ENCODE measurements at regions not wholly inside any gene's neighbourhood (a gene's known extent, or its start where the extent isn't known, plus 50 kb on each side); places are given as distances from the start of the nearest gene placed in this dataset.

DNA sequence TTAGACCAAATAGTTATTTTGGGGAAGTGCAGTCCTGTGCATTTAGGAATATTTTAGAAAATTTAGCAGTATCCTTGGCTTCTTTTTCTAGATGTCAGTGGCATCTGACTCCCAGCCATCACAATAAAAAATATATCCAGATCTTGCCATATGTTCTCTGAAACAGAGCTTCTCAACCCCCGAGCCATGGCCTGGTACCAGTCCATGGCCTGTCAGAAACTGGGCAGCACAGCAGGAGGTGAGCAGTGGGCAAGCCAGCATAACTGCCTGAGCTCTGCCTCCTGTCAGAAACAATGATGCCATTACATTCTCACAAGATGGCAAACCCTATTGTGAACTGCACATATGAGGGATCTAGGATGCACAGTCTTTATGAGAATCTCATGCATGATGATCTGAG is 480.0 kb downstream of the LRRIQ3 start (continued):
- TF ChIP-seq, protein P1, sequence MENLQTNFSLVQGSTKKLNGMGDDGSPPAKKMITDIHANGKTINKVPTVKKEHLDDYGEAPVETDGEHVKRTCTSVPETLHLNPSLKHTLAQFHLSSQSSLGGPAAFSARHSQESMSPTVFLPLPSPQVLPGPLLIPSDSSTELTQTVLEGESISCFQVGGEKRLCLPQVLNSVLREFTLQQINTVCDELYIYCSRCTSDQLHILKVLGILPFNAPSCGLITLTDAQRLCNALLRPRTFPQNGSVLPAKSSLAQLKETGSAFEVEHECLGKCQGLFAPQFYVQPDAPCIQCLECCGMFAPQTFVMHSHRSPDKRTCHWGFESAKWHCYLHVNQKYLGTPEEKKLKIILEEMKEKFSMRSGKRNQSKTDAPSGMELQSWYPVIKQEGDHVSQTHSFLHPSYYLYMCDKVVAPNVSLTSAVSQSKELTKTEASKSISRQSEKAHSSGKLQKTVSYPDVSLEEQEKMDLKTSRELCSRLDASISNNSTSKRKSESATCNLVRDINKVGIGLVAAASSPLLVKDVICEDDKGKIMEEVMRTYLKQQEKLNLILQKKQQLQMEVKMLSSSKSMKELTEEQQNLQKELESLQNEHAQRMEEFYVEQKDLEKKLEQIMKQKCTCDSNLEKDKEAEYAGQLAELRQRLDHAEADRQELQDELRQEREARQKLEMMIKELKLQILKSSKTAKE (IDR thresholded peaks at IDR 0.05; ENCODE audit: low read depth, poor library complexity, severe bottlenecking): no peak

DNA sequence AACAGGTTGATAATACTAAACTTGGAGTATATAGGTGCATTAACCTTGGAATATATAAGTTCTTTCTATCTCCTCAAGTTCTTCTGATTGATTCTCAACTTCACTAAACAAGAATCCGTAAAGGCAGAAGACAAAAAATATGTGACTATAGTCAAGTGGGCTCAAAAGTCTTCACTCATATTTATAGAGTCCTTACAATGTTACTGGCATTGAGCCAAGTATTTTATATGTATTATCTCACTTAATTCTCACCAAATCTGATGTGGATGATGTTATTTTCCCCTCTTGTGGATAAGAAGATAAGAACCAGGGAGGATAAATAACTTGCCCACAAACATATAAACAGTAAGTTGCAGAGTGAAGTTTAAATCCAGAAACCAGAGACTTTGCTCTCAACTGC is 486.9 kb downstream of the LRRIQ3 start:
- Histone ChIP-seq H3K4me1 (ENCODE audit: control insufficient read depth, insufficient read depth, low read length) (no peaks in the 10 kb centered on the region), H3K4me2 (ENCODE audit: control insufficient read depth, insufficient read depth) (no peak overlapping the region), H2AFZ (ENCODE audit: control insufficient read depth, low read depth, low read length) (no peak overlapping the region), H3K9ac (ENCODE audit: control insufficient read depth, insufficient read depth, low read length) (no peak overlapping the region), H3K27ac (ENCODE audit: control insufficient read depth, insufficient read depth) (no peak overlapping the region), H3K4me3 (no peak overlapping the region), H3K9me3 (replicated peaks; ENCODE audit: control insufficient read depth, insufficient read depth, low read length) (no peaks in the 10 kb centered on the region), H3K79me2 (ENCODE audit: control insufficient read depth, insufficient read depth, low read length) (no peaks in the 10 kb centered on the region), H3K27me3 (replicated peaks in 1 of 2; ENCODE audit: control insufficient read depth in 2 of 2, insufficient read depth in 2 of 2, low read length in 1 of 2) (no peaks in the 10 kb centered on the region), H4K20me1 (ENCODE audit: control insufficient read depth, insufficient read depth) (no peaks in the 10 kb centered on the region), H3K36me3 (ENCODE audit: control insufficient read depth in 2 of 2, insufficient read depth in 2 of 2, low read length in 1 of 2) (no peaks in the 10 kb centered on the region)
- SMC1A ChIA-PET (ENCODE audit: uncharacterized antibody, unreplicated experiment): no interaction called here
- intact Hi-C loops (cut with micrococcal nuclease; ENCODE audit: unreplicated experiment): no loop called here
- DNase-seq (ENCODE audit: low read depth, low spot score) (no peak), FAIRE-seq (no peak), ATAC-seq (no peak)
- 52% methylated on average over 1 of the region's 1 CpG for WGBS (ENCODE audit: insufficient coverage, insufficient replicate concordance, low lambda C conversion rate, missing lambda C conversion rate)
- RAD21 ChIA-PET (ENCODE audit: unreplicated experiment): no interaction called here
- POLR2A ChIA-PET: no interaction called here
- in situ Hi-C loops (cut with MboI): no loop called here
- CTCF ChIA-PET: no interaction called here
- BruUV-seq (replicated peaks): no TSS peak
- no peak for TF ChIP-seq RB1 (IDR thresholded peaks at IDR 0.05; ENCODE audit: borderline replicate concordance)
- TF ChIP-seq TCF3 (IDR thresholded peaks at IDR 0.05; ENCODE audit: borderline replicate concordance, insufficient read depth, low read depth, low read length): no peak
- no peak for TF ChIP-seq FOS (IDR thresholded peaks at IDR 0.05; ENCODE audit: borderline replicate concordance, extremely low read depth, insufficient read length)
- TF ChIP-seq TBL1XR1 (IDR thresholded peaks at IDR 0.05; ENCODE audit: low read depth, low read length): no peak
- no peak for TF ChIP-seq JUNB (IDR thresholded peaks at IDR 0.05)
- no peak for TF ChIP-seq RELA (IDR thresholded peaks at IDR 0.05; ENCODE audit: borderline replicate concordance, partially characterized antibody)
- TF ChIP-seq, protein P2, sequence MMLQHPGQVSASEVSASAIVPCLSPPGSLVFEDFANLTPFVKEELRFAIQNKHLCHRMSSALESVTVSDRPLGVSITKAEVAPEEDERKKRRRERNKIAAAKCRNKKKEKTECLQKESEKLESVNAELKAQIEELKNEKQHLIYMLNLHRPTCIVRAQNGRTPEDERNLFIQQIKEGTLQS (IDR thresholded peaks at IDR 0.05; ENCODE audit: borderline replicate concordance, extremely low read depth, low read depth, low read length): no peak
- no peak for TF ChIP-seq SUPT20H (IDR thresholded peaks at IDR 0.05; ENCODE audit: borderline replicate concordance, control insufficient read depth, low read depth, low read length)
- TF ChIP-seq, protein P3, sequence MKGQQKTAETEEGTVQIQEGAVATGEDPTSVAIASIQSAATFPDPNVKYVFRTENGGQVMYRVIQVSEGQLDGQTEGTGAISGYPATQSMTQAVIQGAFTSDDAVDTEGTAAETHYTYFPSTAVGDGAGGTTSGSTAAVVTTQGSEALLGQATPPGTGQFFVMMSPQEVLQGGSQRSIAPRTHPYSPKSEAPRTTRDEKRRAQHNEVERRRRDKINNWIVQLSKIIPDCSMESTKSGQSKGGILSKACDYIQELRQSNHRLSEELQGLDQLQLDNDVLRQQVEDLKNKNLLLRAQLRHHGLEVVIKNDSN (IDR thresholded peaks at IDR 0.05; ENCODE audit: borderline replicate concordance, extremely low read length, insufficient read depth, low read depth, low read length): no peak
- no peak for TF ChIP-seq HDAC6 (IDR thresholded peaks at IDR 0.05; ENCODE audit: unreplicated experiment)
- TF ChIP-seq HDAC2 (IDR thresholded peaks at IDR 0.05): no peak
